Effector memory CD4-positive, alpha-beta T cell (primary cell): ENCODE measurements at regions not wholly inside any gene's neighbourhood (a gene's known extent, or its start where the extent isn't known, plus 50 kb on each side); places are given as distances from the start of the nearest gene placed in this dataset.
"Not testable (repeated sequence)": the region's sequence is repeated elsewhere in the genome, so short reads cannot be mapped to it uniquely, and the experiment has no call there.

Source experiments
- DNase-seq, 3 donors: peaks; one replicate each; pipeline ENCODE4 v3.0.0-alpha.2; 2020
- H3K27ac ChIP-seq: 2 replicates; pipeline ENCODE4 v1.7.0; 2013; ENCODE audit warnings: mild to moderate bottlenecking, low read length, moderate library complexity; ENCODE audit not compliant: insufficient read depth, poor library complexity, severe bottlenecking
- H3K27me3 ChIP-seq: replicated peaks from 2 replicates; pipeline ENCODE4 v1.7.0; 2013; ENCODE audit warnings: mild to moderate bottlenecking, low read length; ENCODE audit not compliant: insufficient read depth, control insufficient read depth, poor library complexity, severe bottlenecking
- H3K36me3 ChIP-seq: 2 replicates; pipeline ENCODE4 v1.7.0; 2013; ENCODE audit warnings: mild to moderate bottlenecking, low read length, moderate library complexity; ENCODE audit not compliant: control insufficient read depth, insufficient read depth
- H3K4me1 ChIP-seq: 2 replicates; pipeline ENCODE4 v1.7.0; 2013; ENCODE audit warnings: low read length, mild to moderate bottlenecking; ENCODE audit not compliant: control insufficient read depth, insufficient read depth, poor library complexity, severe bottlenecking
- H3K4me3 ChIP-seq: 2 replicates; pipeline ENCODE4 v1.7.0; 2013; ENCODE audit warnings: low read length, low read depth, mild to moderate bottlenecking; ENCODE audit not compliant: insufficient read depth, poor library complexity, severe bottlenecking
- H3K9me3 ChIP-seq: 2 replicates; pipeline ENCODE4 v1.7.0; 2013; ENCODE audit warnings: mild to moderate bottlenecking, low read length, moderate library complexity; ENCODE audit not compliant: control insufficient read depth

- not testable (repeated sequence) for H3K9me3 ChIP-seq, DNase-seq, H3K27ac ChIP-seq, H3K36me3 ChIP-seq, H3K27me3 ChIP-seq, H3K4me1 ChIP-seq, H3K4me3 ChIP-seq
Observed at GRCh38 chr5:176113673-176114335, 124.4 kb upstream of the SIMC1 start.

- not testable (repeated sequence) for DNase-seq, H3K4me3 ChIP-seq, H3K4me1 ChIP-seq, H3K9me3 ChIP-seq, H3K36me3 ChIP-seq, H3K27me3 ChIP-seq, H3K27ac ChIP-seq
Observed at GRCh38 chr5:176114825-176115224, 123.4 kb upstream of the SIMC1 start.

GRCh38 chr5:176117699-176118238, 120.5 kb upstream of the SIMC1 start:
- not testable (repeated sequence) for DNase-seq, H3K9me3 ChIP-seq, H3K27me3 ChIP-seq, H3K4me1 ChIP-seq, H3K27ac ChIP-seq, H3K36me3 ChIP-seq, H3K4me3 ChIP-seq

- DNase-seq, H3K36me3 ChIP-seq, H3K4me1 ChIP-seq, H3K27me3 ChIP-seq, H3K9me3 ChIP-seq, H3K4me3 ChIP-seq, H3K27ac ChIP-seq: not testable (repeated sequence)
Observed at GRCh38 chr5:176122361-176122760, 115.9 kb upstream of the SIMC1 start.

GRCh38 chr5:176124120-176124519, 114.1 kb upstream of the SIMC1 start:
- H3K4me1 ChIP-seq, H3K9me3 ChIP-seq, H3K4me3 ChIP-seq, DNase-seq, H3K27me3 ChIP-seq, H3K27ac ChIP-seq, H3K36me3 ChIP-seq: not testable (repeated sequence)

GRCh38 chr5:176131771-176132170, 106.5 kb upstream of the SIMC1 start:
- H3K36me3 ChIP-seq: no peaks in the 10 kb centered on the region
- no peak overlapping the region for H3K27ac ChIP-seq
- H3K4me1 ChIP-seq: peaks cover 4% of the 10 kb centered on the region
- H3K27me3 ChIP-seq: peaks cover 9% of the 10 kb centered on the region
- no peaks in the 10 kb centered on the region for H3K9me3 ChIP-seq
- DNase-seq: no peak
- H3K4me3 ChIP-seq: no peak overlapping the region

GRCh38 chr5:176132471-176133288, 105.5 kb upstream of the SIMC1 start:
- DNase-seq: no peak

GRCh38 chr5:176133289-176133870, 104.8 kb upstream of the SIMC1 start:
- H3K27me3 ChIP-seq: peaks cover 9% of the 10 kb centered on the region
- H3K27ac ChIP-seq: no peak overlapping the region
- no peaks in the 10 kb centered on the region for H3K36me3 ChIP-seq
- H3K4me3 ChIP-seq: peak overlapping the region; percentile 45
- DNase-seq: no peak
- H3K4me1 ChIP-seq: peaks cover 4% of the 10 kb centered on the region
- no peaks in the 10 kb centered on the region for H3K9me3 ChIP-seq

More at GRCh38 chr5:176132471-176133288, 105.5 kb upstream of the SIMC1 start:
- H3K4me3 ChIP-seq: peak overlapping the region; percentile 45
- peaks cover 9% of the 10 kb centered on the region for H3K27me3 ChIP-seq
- no peak overlapping the region for H3K27ac ChIP-seq
- H3K4me1 ChIP-seq: peaks cover 4% of the 10 kb centered on the region
- no peaks in the 10 kb centered on the region for H3K36me3 ChIP-seq
- no peaks in the 10 kb centered on the region for H3K9me3 ChIP-seq

GRCh38 chr5:176133877-176134276, 104.3 kb upstream of the SIMC1 start:
- no peak for DNase-seq
- peaks cover 9% of the 10 kb centered on the region for H3K27me3 ChIP-seq
- no peak overlapping the region for H3K27ac ChIP-seq
- peak overlapping the region; percentile 45 for H3K4me3 ChIP-seq
- no peaks in the 10 kb centered on the region for H3K9me3 ChIP-seq
- H3K4me1 ChIP-seq: peaks cover 4% of the 10 kb centered on the region
- H3K36me3 ChIP-seq: no peaks in the 10 kb centered on the region
